ENCODE measurements at regions not wholly inside any gene's neighbourhood (a gene's known extent, or its start where the extent isn't known, plus 50 kb on each side); places are given as distances from the start of the nearest gene placed in this dataset.

- H3K4me1 ChIP-seq = no peaks in the 10 kb centered on the region
- no peak for DNase-seq
- H3K27me3 ChIP-seq = no peaks in the 10 kb centered on the region
- no peaks in the 10 kb centered on the region for H3K36me3 ChIP-seq
- no peaks in the 10 kb centered on the region for H3K9me3 ChIP-seq
- TF ChIP-seq, protein P1, sequence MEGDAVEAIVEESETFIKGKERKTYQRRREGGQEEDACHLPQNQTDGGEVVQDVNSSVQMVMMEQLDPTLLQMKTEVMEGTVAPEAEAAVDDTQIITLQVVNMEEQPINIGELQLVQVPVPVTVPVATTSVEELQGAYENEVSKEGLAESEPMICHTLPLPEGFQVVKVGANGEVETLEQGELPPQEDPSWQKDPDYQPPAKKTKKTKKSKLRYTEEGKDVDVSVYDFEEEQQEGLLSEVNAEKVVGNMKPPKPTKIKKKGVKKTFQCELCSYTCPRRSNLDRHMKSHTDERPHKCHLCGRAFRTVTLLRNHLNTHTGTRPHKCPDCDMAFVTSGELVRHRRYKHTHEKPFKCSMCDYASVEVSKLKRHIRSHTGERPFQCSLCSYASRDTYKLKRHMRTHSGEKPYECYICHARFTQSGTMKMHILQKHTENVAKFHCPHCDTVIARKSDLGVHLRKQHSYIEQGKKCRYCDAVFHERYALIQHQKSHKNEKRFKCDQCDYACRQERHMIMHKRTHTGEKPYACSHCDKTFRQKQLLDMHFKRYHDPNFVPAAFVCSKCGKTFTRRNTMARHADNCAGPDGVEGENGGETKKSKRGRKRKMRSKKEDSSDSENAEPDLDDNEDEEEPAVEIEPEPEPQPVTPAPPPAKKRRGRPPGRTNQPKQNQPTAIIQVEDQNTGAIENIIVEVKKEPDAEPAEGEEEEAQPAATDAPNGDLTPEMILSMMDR (IDR thresholded peaks at IDR 0.05; ENCODE audit: low read depth, low read length) = no peak
- no peak overlapping the region for H3K4me3 ChIP-seq (ENCODE audit: low read depth, low read length)
Measured at GRCh38 chr18:78510091-78510490, 469.5 kb upstream of the SALL3 start.

GRCh38 chr18:78510636-78511035, 469.0 kb upstream of the SALL3 start:
- DNase-seq = no peak
- Histone ChIP-seq H3K9me3 (no peaks in the 10 kb centered on the region), H3K4me3 (ENCODE audit: low read depth, low read length) (no peak overlapping the region), H3K27me3 (no peaks in the 10 kb centered on the region), H3K36me3 (no peaks in the 10 kb centered on the region), H3K4me1 (no peaks in the 10 kb centered on the region)
- TF ChIP-seq, protein P1 (IDR thresholded peaks at IDR 0.05; ENCODE audit: low read depth, low read length) = no peak

DNA sequence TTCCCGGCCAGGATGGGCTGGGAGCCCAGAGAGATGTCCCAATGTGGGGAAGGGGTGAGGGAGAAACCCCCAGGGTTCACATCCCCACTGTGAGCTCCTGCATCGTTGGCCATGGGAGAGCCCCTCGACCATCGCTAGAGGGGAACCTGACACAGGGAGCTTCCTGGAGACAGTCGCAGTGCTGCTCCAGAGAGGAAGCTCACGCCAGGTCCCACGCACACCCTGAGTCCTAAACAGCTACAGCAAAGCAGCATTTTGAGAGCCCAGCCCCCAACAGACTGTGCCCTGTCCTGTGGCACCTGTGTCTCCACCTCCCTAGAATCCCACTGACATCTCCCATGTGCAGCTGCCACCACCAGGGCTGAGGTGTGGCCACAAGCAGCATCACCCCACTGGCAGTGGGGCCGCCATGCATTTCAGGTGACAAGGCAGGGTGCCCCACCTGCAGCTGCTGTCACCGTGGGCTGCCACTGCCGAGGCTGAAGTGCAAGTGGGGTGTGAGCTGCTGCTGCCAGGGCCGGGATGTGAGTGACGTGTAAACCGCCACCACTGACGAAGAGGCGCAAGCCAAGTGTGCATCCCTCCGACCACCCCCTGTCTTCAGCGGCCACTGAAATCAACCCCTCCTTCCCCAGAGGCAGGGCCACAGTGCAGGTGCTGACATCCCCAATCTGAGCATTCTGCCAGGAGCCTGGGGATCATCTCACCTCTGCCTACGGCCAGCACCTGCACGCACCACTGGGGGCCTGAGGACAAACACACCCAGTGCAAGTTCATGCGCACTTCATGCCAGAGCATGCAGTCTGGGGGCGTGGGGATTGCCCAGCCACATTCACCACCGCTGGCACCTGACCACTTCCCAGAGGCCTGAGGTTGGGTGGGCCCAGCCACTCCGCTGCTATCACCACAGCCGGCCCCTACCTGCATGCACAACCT, 467.7 kb upstream of the SALL3 start:
- TF ChIP-seq, protein P1 (IDR thresholded peaks at IDR 0.05; ENCODE audit: low read depth, low read length) = no peak
- H3K36me3 ChIP-seq = no peaks in the 10 kb centered on the region
- no peak for DNase-seq
- no peaks in the 10 kb centered on the region for H3K27me3 ChIP-seq
- H3K4me3 ChIP-seq (ENCODE audit: low read depth, low read length) = no peak overlapping the region
- no peaks in the 10 kb centered on the region for H3K4me1 ChIP-seq
- no peaks in the 10 kb centered on the region for H3K9me3 ChIP-seq

DNA sequence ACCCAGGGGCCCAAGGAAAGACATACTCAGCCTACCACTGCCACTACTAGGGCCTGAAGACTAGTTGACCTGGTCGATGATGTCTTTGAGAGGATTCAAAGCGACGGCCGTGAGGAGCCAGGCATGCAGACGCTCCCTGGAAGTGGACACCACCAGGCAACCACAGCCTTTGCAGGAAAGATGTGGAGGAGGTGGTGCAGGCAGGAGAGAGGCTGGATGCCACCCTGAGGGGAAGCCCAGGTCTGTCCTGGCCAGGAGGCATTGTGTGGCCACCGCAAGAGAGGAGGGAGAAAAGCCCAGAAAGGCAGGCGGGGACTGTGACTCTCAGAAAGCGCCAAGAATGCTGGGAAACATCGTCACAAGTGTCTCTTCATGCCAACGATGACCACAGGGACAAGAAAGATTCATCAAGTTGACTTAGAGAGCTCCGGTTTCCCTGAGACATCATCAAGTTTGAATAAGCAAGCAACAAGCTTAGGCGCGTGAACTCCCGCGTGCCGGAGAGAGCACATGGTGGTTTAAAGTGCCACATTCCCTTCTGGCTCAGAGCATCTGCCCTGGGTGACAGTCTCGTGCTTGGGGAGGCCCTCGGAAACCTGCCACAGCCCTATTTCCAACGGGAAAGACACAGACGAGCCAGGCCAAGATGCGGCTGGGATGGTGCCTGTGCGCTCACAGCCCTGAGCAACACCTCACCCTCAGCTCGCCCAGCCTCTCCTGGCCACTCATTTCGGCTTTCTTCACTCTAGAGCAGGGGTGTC, 464.5 kb upstream of the SALL3 start:
- Histone ChIP-seq H3K4me1 (no peaks in the 10 kb centered on the region), H3K4me3 (ENCODE audit: low read depth, low read length) (no peak overlapping the region), H3K27me3 (no peaks in the 10 kb centered on the region), H3K36me3 (no peaks in the 10 kb centered on the region), H3K9me3 (no peaks in the 10 kb centered on the region)
- TF ChIP-seq, protein P1 (IDR thresholded peaks at IDR 0.05; ENCODE audit: low read depth, low read length) = no peak
- no peak for DNase-seq

- Histone ChIP-seq H3K9me3 (no peaks in the 10 kb centered on the region), H3K4me3 (ENCODE audit: low read depth, low read length) (no peak overlapping the region)
- TF ChIP-seq, protein P1 (IDR thresholded peaks at IDR 0.05; ENCODE audit: low read depth, low read length) = no peak
Measured at GRCh38 chr18:78517328-78517727, 462.3 kb upstream of the SALL3 start.

More at GRCh38 chr18:78517328-78517727, 462.3 kb upstream of the SALL3 start:
- Histone ChIP-seq H3K27me3 (no peaks in the 10 kb centered on the region), H3K36me3 (no peaks in the 10 kb centered on the region), H3K4me1 (no peaks in the 10 kb centered on the region)
- no peak for DNase-seq

Data from BE2C (cell line).